ENCODE measurements at regions not wholly inside any gene's neighbourhood (a gene's known extent, or its start where the extent isn't known, plus 50 kb on each side); places are given as distances from the start of the nearest gene placed in this dataset.

GRCh38 chr13:75132701-75133695 is 349.0 kb downstream of the TBC1D4 start:
- no peak for DNase-seq (ENCODE audit: low read depth)

DNA sequence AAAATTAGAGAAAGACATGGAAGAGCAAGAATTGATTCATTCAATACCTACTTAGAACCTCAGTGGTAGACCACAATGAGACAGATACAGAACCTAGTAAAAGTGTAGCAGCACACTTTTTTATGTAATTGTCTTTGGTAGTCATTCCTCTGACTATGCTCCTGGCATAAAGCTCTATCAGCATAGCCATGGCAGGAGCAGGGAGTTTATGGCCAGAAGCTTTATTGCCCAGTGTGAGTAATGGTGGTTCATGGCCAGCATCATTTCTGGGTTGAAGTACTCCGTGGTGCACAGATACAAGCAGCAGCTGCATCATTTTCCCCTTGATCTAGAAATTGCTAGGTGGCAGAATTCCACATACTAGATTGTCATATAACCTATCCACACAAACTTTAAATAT is 352.6 kb downstream of the TBC1D4 start:
- DNase-seq (ENCODE audit: low read depth) = no peak

DNA sequence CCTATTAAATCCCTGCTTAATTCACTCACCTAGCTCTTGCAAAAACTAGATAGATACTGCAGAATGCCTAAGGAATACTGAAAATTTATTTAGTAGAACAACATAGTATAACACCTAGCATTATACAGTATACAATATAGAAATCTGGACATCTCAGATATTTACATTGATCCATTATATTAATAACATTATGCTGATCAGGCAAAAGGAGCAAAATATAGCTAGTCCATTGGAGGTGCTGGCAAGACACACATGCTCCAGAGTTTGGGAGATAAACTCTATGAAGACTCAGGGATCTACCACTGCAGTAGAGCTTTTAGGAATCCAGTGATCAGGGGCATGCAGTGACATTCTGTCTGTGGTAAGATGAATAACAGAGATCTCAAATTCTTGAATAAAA is 357.6 kb downstream of the TBC1D4 start:
- DNase-seq (ENCODE audit: low read depth) = no peak

GRCh38 chr13:75123428-75123827 is 358.5 kb downstream of the TBC1D4 start:
- no peak for DNase-seq (ENCODE audit: low read depth)

DNA sequence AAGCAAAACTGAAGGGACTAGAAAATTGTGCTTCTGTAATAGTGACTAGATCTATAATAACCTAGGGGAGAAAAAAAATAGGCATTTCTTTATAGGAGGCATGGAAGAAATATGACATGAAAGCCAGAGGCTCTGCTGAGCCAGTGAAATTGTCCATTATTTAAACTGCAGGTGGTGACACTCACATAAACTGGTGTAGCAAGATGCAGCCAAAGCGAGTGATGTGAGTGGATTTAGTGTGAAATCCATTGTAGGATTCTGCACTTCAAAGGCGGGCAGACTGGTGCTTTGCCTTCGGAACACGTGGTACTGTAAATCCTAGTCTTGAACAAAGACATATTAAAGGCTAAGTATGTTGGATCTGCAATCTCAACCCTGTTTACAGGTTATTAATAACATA is 361.9 kb downstream of the TBC1D4 start:
- no peak for DNase-seq (ENCODE audit: low read depth)

- DNase-seq (ENCODE audit: low read depth) = no peak
These were observed 366.8 kb downstream of the TBC1D4 start for GRCh38 chr13:75115171-75115570.

GRCh38 chr13:75103976-75104375 is 378.0 kb downstream of the TBC1D4 start:
- DNase-seq (ENCODE audit: low read depth) = peak; percentile 5

- DNase-seq (ENCODE audit: low read depth) = no peak
These were observed 379.8 kb downstream of the TBC1D4 start for GRCh38 chr13:75102001-75102716.

GRCh38 chr13:75101348-75101747 is 380.6 kb downstream of the TBC1D4 start:
- no peak for DNase-seq (ENCODE audit: low read depth)

DNA sequence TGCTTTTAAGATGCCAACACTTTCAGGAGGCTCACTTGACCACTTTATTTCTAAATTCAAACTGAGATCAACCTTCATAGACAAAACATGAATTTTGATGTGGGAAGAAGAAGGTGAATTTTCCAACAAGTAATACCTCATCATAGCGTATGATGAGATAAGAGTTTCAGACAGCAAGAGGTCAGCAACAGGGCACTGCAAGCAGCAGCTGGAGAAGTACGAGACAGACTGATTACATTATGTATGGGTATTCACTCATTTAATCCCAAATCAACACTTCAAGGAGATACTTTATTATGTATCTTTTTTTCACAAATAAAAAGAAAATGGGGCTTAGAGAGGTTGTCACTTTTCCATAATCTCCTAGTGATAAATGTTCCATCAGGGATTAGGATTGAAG is 389.8 kb downstream of the TBC1D4 start:
- no peak for DNase-seq (ENCODE audit: low read depth)

- no peak for DNase-seq (ENCODE audit: low read depth)
These were observed 390.3 kb downstream of the TBC1D4 start for GRCh38 chr13:75091718-75092117.

DNA sequence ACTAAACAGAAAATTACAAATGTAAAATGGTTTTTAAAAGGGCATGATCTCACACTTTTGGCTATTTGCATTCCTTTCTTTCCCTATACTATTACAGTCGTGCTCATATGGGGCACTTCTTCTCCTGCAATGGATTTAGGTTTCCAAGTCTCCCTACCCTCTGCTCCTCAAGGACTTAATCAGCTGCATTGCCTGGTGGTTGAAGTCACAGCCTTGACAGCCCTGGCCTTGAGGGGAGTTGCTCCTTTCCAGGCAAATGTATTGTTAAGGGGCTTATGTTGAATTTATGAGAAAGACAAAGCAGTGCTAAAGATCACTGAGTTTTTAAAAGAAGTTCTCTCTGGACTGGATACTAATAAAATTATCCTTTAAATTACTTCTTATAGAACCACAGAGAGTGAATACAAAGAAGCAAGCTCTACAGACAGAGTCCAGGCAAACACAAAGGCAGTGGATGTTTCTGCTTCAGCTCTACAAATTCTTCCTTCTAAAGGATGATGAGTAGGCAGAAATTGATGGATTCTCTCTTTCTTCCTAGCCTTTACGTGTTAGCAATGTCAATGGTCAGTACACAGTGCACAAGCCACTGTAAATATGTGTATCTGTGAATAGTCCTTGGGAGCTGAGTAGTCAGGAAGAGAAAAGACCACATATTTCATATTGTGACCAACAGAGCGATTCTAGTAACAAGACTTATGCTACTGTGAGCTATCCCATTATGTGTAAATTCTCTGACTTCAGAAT is 390.9 kb downstream of the TBC1D4 start:
- no peak for DNase-seq (ENCODE audit: low read depth)

DNA sequence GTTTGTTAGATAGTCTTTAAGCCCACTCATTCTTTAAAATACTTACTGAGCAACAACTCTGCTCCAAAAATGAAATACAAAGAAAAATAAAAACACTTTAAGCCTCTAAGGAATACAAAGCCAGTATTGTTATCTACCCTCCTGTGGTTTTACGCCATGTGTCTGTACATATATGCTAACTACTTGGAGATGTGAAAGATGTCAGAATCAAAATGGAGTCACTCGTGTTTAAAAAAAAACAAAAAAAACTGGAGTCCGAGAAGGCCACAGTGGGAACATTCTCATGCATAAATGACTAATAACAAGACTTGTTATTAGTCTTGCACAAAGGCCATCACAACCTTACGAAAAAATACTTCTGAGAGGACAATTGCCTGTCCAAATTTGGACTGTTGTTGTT is 393.1 kb downstream of the TBC1D4 start:
- DNase-seq (ENCODE audit: low read depth) = no peak

DNA sequence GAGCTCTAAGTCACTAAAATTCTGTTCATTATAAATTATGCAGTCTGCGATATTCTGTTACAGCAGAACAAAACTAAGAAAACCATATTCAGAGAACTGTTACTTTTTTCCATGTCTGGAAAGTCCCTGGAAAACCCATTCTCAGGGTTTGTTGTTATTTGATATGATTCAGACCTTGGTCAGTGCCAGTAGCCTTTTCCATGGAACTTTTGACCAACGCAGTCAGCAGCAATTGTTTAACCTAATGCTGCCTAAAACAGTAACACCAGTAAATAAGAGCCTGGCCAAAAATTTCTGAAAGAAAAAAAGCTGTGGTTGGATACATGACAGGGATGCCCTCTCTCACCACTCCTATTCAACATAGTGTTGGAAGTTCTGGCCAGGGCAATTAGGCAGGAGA is 402.7 kb downstream of the TBC1D4 start:
- no peak for DNase-seq (ENCODE audit: low read depth)

DNA sequence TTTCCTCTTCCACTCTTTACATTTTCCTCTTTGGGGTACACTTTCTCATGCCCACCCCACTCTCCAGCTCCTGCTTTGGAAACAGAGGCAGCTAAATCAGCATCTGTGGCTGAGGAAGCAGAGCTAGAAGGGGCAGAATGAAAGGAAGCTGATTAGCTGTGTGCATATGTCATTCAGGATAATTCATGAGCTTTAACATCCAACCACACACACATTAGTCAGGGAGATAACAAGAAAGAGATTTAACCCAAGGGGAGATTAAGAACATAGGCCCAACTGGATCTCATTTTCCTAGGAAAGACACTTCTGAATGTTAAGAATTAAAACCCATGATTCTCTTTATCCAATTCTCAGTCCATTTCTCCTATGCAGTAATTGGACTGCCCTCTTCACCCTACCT is 405.5 kb downstream of the TBC1D4 start:
- DNase-seq (ENCODE audit: low read depth) = no peak

DNA sequence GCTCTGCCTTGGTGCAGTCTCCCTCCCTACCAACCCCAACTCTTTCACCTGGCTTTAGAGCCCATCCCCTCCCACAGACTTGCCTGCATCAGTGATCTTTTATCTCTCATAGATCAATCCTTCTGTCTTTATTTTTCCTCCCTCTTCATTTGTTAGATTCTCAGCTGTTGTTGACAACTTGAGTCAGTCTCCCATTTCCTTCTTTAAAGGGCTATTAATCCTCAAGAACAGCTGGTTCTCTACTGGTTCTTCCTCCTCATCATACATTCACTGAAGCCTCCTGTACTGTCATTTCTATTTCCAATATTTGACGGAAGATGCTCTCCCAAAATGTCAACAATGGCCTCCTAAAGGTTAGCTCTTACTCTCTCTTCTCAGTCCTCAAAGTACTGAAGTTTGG is 408.2 kb downstream of the TBC1D4 start:
- no peak for DNase-seq (ENCODE audit: low read depth)

DNA sequence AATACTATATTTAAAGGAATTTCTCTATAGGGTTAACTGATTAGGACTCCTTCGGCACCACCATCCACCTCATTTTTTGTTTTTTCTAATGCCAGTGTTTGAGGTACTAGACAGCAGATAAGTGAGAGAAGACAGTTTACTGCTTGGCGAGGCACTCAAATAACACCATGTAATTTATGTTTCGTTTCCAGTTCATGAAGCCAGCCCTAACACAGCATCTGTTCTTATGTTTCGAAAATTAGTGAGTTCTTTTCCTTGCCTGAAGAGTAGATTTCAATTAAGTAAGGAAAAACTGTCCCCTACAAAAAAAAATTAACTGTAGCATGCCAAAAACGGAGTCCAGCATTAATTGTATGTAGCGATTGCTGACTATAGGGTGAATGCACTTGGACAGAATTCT is 409.1 kb downstream of the TBC1D4 start:
- DNase-seq (ENCODE audit: low read depth) = no peak

- DNase-seq (ENCODE audit: low read depth) = no peak
These were observed 409.6 kb downstream of the TBC1D4 start for GRCh38 chr13:75072368-75072767.

DNA sequence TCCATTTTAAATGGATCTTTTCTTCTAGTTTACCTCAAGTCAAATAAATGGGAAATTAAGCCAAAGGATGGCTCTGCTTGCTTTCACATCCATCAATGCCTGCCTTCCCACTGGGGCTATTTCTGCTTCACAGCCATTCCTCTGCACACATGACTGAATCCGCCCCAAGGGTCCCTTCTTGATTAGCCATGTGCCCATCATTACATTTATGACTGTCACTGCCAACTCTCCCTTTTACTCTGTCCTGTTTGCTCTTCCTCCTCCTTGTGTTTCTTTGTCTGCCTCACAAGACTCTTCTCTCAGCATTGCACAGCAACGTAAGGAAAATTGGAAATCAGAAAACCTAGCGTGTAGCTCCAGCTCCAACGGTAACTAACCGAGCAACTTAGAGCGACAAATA is 410.2 kb downstream of the TBC1D4 start:
- DNase-seq (ENCODE audit: low read depth) = no peak

- no peak for DNase-seq (ENCODE audit: low read depth)
These were observed 410.6 kb downstream of the TBC1D4 start for GRCh38 chr13:75071395-75071794.

DNA sequence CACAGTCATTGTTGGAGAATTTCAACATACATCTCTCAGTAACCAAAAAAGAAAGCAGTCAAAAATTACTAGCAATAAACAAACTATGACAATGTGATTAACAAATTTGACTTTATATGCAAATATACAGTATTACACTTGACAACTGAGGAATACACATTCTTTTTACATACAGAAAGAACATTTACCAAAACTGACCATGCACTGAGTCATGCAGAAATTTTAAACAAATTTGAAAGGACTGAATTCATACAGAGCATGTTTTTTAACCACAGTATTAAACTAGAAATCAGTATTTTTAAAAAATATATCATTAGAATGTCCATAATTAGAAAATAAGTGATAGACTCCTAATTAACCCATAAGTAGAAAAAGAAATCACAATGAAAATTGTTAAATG is 420.1 kb downstream of the TBC1D4 start:
- no peak for DNase-seq (ENCODE audit: low read depth)

DNA sequence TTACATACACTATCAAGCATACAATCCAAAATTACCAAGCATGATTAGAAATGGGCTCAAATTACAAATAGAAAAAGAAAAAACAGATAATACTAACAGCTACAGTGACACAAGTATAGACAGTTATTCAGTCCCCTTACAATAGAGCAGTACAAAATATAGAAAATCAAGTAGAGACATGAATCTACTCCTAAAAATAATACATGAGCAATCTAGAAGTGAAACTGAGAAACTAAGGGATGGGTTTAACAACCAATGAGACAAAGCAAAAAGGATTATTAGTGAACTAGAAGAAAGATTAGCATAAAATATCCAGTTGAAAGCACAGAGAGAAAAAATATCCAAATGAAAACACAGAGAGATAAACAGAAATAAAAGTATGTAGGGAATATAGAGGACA is 426.7 kb downstream of the TBC1D4 start:
- DNase-seq (ENCODE audit: low read depth) = no peak

Measured in forelimb muscle (tissue), 1 donor.